HepG2 (cell line): ENCODE measurements at regions not wholly inside any gene's neighbourhood (a gene's known extent, or its start where the extent isn't known, plus 50 kb on each side); places are given as distances from the start of the nearest gene placed in this dataset.
A peak's percentile ranks its signal among the peaks of the same experiment; 100 is the strongest.

Experiments used
- ADNP ChIP-seq: sonication (generic); formaldehyde crosslinking; IDR thresholded peaks from 2 replicates; pipeline ENCODE4 v1.4.0; 2020; ENCODE audit warnings: missing genetic modification reagents
- BRD4 ChIP-seq: sonication (generic); formaldehyde crosslinking; IDR thresholded peaks from 2 replicates; pipeline ENCODE4 v1.4.0; 2020; ENCODE audit warnings: missing genetic modification reagents
- HOXA7 ChIP-seq: sonication (generic); formaldehyde crosslinking; IDR thresholded peaks from 2 replicates; pipeline ENCODE4 v1.8.1; 2022; ENCODE audit warnings: mild to moderate bottlenecking, missing genetic modification reagents, moderate library complexity
- JUNB ChIP-seq: sonication (generic); formaldehyde crosslinking; IDR thresholded peaks from 2 replicates; pipeline ENCODE4 v1.8.0; 2022; ENCODE audit warnings: missing genetic modification reagents, mild to moderate bottlenecking, borderline replicate concordance
- KDM5A ChIP-seq: fragments of 200-600 bp; sonication (generic); IDR thresholded peaks from 2 replicates; pipeline ENCODE4 v1.7.0; 2018; ENCODE audit warnings: antibody characterized with exemption, mild to moderate bottlenecking, low read length, borderline replicate concordance
- NR3C1 ChIP-seq: sonication (generic); formaldehyde crosslinking; IDR thresholded peaks from 2 replicates; pipeline ENCODE4 v1.4.0; 2020; ENCODE audit warnings: missing genetic modification reagents
- SIX1 ChIP-seq: sonication (generic); formaldehyde crosslinking; IDR thresholded peaks from 2 replicates; pipeline ENCODE4 v1.4.0; 2020; ENCODE audit warnings: missing genetic modification reagents, borderline replicate concordance
- TBX3 ChIP-seq: fragments of 450-650 bp; IDR thresholded peaks from 2 replicates; pipeline ENCODE4 v1.6.1; 2017; ENCODE audit warnings: antibody characterized with exemption, mild to moderate bottlenecking, inconsistent platforms, borderline replicate concordance
- TCF7 ChIP-seq: sonication (generic); IDR thresholded peaks from 2 replicates; pipeline ENCODE4 v1.6.1; 2016; ENCODE audit warnings: antibody characterized with exemption, low read depth
- ZNF33B ChIP-seq: sonication (generic); formaldehyde crosslinking; IDR thresholded peaks from 2 replicates; pipeline ENCODE4 v1.5.1; 2020; ENCODE audit warnings: mild to moderate bottlenecking, missing genetic modification reagents
- ZNF569 ChIP-seq: sonication (generic); formaldehyde crosslinking; IDR thresholded peaks from 2 replicates; pipeline ENCODE4 v1.5.0; 2020; ENCODE audit warnings: mild to moderate bottlenecking, missing genetic modification reagents, moderate library complexity, borderline replicate concordance
- TF ChIP-seq, protein P1 (sequence below): sonication (generic); formaldehyde crosslinking; IDR thresholded peaks from 2 replicates; pipeline ENCODE4 v1.9.0; 2021; ENCODE audit warnings: missing genetic modification reagents, borderline replicate concordance
- TF ChIP-seq, protein P2 (sequence below): sonication (generic); formaldehyde crosslinking; IDR thresholded peaks from 2 replicates; pipeline ENCODE4 v1.4.0; 2020; ENCODE audit warnings: missing genetic modification reagents, mild to moderate bottlenecking, borderline replicate concordance
- TF ChIP-seq, protein P3 (sequence below): sonication (generic); formaldehyde crosslinking; IDR thresholded peaks from one replicate; pipeline ENCODE4 v1.5.1; 2020; ENCODE audit warnings: mild to moderate bottlenecking, missing genetic modification reagents; ENCODE audit errors: not compliant biosample characterization
- TF ChIP-seq, protein P4 (sequence below): sonication (generic); formaldehyde crosslinking; conservative IDR thresholded peaks from 2 replicates; pipeline ENCODE4 v1.4.0; 2020; ENCODE audit warnings: missing genetic modification reagents
- TF ChIP-seq, protein P5 (sequence below): sonication (generic); formaldehyde crosslinking; IDR thresholded peaks from 2 replicates; pipeline ENCODE4 v1.8.0; 2022; ENCODE audit warnings: mild to moderate bottlenecking, missing genetic modification reagents

DNA sequence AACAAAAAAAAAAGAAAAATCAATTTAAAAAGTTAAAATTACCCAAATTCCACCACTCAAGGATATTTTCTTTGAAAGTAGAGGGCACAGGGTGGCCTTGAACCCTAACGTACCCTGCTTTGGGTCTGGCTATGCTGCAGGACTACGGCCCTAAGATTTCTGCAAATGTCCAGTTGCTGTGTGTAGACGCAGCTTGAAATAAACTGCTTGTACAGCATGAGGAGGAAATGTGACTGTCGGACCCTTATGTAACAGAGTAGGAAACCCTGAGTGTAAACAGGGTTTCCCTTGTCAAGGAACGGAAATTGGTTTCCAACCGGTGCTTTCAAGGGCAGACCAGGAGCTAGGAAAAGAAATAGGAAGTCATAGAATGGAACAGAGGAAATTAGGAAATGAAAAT, 60.7 kb upstream of the SHLD1 start (continued):
- TF ChIP-seq ADNP (no peak), SIX1 (CRISPR knock-in tag) (no peak), NR3C1 (CRISPR knock-in tag) (no peak), JUNB (no peak), KDM5A (no peak), BRD4 (CRISPR knock-in tag) (no peak), TBX3 (no peak), HOXA7 (CRISPR knock-in tag) (no peak), ZNF569 (CRISPR knock-in tag) (no peak), ZNF33B (CRISPR knock-in tag) (no peak), TCF7 (peak; percentile 43; the same call in 1 of the 2 replicates)
- TF ChIP-seq, protein P1, sequence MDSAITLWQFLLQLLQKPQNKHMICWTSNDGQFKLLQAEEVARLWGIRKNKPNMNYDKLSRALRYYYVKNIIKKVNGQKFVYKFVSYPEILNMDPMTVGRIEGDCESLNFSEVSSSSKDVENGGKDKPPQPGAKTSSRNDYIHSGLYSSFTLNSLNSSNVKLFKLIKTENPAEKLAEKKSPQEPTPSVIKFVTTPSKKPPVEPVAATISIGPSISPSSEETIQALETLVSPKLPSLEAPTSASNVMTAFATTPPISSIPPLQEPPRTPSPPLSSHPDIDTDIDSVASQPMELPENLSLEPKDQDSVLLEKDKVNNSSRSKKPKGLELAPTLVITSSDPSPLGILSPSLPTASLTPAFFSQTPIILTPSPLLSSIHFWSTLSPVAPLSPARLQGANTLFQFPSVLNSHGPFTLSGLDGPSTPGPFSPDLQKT (CRISPR knock-in tag), result 0 out of 2 replicates have a peak, but pooled peaks have one; percentile 19
- TF ChIP-seq, protein P2, sequence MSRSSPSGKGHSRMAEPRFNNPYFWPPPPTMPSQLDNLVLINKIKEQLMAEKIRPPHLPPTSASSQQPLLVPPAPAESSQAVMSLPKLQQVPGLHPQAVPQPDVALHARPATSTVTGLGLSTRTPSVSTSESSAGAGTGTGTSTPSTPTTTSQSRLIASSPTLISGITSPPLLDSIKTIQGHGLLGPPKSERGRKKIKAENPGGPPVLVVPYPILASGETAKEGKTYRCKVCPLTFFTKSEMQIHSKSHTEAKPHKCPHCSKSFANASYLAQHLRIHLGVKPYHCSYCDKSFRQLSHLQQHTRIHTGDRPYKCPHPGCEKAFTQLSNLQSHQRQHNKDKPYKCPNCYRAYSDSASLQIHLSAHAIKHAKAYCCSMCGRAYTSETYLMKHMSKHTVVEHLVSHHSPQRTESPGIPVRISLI (CRISPR knock-in tag), result no peak
- TF ChIP-seq, protein P3, sequence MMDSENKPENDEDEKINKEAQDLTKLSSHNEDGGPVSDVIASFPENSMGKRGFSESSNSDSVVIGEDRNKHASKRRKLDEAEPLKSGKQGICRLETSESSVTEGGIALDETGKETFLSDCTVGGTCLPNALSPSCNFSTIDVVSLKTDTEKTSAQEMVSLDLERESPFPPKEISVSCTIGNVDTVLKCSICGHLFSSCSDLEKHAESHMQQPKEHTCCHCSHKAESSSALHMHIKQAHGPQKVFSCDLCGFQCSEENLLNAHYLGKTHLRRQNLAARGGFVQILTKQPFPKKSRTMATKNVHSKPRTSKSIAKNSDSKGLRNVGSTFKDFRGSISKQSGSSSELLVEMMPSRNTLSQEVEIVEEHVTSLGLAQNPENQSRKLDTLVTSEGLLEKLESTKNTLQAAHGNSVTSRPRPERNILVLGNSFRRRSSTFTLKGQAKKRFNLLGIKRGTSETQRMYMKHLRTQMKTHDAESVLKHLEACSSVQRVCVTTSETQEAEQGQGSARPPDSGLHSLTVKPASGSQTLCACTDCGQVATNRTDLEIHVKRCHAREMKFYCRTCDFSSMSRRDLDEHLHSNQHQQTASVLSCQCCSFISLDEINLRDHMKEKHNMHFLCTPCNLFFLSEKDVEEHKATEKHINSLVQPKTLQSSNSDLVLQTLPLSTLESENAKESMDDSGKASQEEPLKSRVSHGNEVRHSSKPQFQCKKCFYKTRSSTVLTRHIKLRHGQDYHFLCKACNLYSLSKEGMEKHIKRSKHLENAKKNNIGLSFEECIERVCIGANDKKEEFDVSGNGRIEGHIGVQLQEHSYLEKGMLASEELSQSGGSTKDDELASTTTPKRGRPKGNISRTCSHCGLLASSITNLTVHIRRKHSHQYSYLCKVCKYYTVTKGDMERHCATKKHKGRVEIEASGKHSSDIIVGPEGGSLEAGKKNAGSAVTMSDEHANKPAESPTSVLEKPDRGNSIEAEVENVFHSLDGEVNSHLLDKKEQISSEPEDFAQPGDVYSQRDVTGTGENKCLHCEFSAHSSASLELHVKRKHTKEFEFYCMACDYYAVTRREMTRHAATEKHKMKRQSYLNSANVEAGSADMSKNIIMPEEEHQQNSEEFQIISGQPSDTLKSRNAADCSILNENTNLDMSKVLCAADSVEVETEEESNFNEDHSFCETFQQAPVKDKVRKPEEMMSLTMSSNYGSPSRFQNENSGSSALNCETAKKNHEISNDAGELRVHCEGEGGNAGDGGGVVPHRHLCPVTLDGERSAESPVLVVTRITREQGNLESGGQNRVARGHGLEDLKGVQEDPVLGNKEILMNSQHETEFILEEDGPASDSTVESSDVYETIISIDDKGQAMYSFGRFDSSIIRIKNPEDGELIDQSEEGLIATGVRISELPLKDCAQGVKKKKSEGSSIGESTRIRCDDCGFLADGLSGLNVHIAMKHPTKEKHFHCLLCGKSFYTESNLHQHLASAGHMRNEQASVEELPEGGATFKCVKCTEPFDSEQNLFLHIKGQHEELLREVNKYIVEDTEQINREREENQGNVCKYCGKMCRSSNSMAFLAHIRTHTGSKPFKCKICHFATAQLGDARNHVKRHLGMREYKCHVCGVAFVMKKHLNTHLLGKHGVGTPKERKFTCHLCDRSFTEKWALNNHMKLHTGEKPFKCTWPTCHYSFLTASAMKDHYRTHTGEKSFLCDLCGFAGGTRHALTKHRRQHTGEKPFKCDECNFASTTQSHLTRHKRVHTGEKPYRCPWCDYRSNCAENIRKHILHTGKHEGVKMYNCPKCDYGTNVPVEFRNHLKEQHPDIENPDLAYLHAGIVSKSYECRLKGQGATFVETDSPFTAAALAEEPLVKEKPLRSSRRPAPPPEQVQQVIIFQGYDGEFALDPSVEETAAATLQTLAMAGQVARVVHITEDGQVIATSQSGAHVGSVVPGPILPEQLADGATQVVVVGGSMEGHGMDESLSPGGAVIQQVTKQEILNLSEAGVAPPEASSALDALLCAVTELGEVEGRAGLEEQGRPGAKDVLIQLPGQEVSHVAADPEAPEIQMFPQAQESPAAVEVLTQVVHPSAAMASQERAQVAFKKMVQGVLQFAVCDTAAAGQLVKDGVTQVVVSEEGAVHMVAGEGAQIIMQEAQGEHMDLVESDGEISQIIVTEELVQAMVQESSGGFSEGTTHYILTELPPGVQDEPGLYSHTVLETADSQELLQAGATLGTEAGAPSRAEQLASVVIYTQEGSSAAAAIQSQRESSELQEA, result no peak
- TF ChIP-seq, protein P4, sequence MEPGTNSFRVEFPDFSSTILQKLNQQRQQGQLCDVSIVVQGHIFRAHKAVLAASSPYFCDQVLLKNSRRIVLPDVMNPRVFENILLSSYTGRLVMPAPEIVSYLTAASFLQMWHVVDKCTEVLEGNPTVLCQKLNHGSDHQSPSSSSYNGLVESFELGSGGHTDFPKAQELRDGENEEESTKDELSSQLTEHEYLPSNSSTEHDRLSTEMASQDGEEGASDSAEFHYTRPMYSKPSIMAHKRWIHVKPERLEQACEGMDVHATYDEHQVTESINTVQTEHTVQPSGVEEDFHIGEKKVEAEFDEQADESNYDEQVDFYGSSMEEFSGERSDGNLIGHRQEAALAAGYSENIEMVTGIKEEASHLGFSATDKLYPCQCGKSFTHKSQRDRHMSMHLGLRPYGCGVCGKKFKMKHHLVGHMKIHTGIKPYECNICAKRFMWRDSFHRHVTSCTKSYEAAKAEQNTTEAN (CRISPR knock-in tag), result 0 out of 2 replicates have a peak, but pooled peaks have one; percentile 39
- TF ChIP-seq, protein P5, sequence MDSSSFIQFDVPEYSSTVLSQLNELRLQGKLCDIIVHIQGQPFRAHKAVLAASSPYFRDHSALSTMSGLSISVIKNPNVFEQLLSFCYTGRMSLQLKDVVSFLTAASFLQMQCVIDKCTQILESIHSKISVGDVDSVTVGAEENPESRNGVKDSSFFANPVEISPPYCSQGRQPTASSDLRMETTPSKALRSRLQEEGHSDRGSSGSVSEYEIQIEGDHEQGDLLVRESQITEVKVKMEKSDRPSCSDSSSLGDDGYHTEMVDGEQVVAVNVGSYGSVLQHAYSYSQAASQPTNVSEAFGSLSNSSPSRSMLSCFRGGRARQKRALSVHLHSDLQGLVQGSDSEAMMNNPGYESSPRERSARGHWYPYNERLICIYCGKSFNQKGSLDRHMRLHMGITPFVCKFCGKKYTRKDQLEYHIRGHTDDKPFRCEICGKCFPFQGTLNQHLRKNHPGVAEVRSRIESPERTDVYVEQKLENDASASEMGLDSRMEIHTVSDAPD, result no peak
